ENCODE measurements at regions not wholly inside any gene's neighbourhood (a gene's known extent, or its start where the extent isn't known, plus 50 kb on each side); places are given as distances from the start of the nearest gene placed in this dataset.

GRCh38 chr12:46435029-46435428 is 62.5 kb upstream of the SLC38A2 start:
- TF ChIP-seq CTCF (conservative IDR thresholded peaks at IDR 0.05) = no peak
- no peak for TF ChIP-seq ZFX (IDR thresholded peaks at IDR 0.05)
- no peak overlapping the region for H3K27ac ChIP-seq

- H3K27ac ChIP-seq = no peak overlapping the region
- no peak for TF ChIP-seq ZFX (IDR thresholded peaks at IDR 0.05)
- no peak for TF ChIP-seq CTCF (conservative IDR thresholded peaks at IDR 0.05)
These were observed 61.3 kb upstream of the SLC38A2 start for GRCh38 chr12:46433829-46434228.

GRCh38 chr12:46432325-46432724 is 59.8 kb upstream of the SLC38A2 start:
- TF ChIP-seq CTCF (conservative IDR thresholded peaks at IDR 0.05) (no peak), ZFX (IDR thresholded peaks at IDR 0.05) (no peak)
- no peak overlapping the region for H3K27ac ChIP-seq

GRCh38 chr12:46430340-46430948 is 57.9 kb upstream of the SLC38A2 start:
- H3K27ac ChIP-seq = no peak overlapping the region

More at GRCh38 chr12:46430340-46430948, 57.9 kb upstream of the SLC38A2 start:
- TF ChIP-seq ZFX (IDR thresholded peaks at IDR 0.05) (no peak), CTCF (conservative IDR thresholded peaks at IDR 0.05) (no peak)

All from C4-2B (cell line).